ENCODE measurements at regions not wholly inside any gene's neighbourhood (a gene's known extent, or its start where the extent isn't known, plus 50 kb on each side); places are given as distances from the start of the nearest gene placed in this dataset.

DNA sequence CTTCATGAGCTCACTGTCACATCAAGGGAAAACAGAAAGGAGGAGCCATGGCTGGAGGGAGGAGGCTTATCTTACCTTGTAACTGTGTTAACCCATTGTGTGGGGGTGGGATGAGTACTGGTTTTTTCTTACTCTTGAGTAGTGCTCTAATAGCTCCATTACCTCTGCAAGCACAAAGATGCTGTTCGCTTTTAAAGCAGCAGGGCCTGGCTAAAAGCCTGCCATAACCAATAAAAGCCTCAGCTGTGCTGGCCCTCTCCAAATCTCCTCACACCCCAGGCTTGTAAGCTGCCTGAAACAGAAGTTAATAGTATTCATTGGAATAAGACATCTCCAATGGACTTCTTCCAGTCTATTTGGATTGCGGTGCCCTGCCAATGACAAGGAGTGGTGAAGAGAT lies 544.1 kb downstream of the TUSC7 start:
- no peak for ATAC-seq
- TF ChIP-seq POU6F1 (CRISPR knock-in tag; IDR thresholded peaks at IDR 0.05; ENCODE audit: borderline replicate concordance, low read depth) (no peak), CSDC2 (CRISPR knock-in tag; IDR thresholded peaks at IDR 0.05) (no peak), ESRRG (CRISPR knock-in tag; IDR thresholded peaks at IDR 0.05) (no peak), PPARA (CRISPR knock-in tag; IDR thresholded peaks at IDR 0.05; ENCODE audit: borderline replicate concordance) (no peak), TOX (CRISPR knock-in tag; IDR thresholded peaks at IDR 0.05; ENCODE audit: borderline replicate concordance) (no peak), ZC3H10 (CRISPR knock-in tag; IDR thresholded peaks at IDR 0.05) (no peak), CREB5 (CRISPR knock-in tag; IDR thresholded peaks at IDR 0.05; ENCODE audit: low read depth) (no peak), ARNTL (CRISPR knock-in tag; IDR thresholded peaks at IDR 0.05; ENCODE audit: borderline replicate concordance, low read depth) (no peak), ZNF70 (CRISPR knock-in tag; IDR thresholded peaks at IDR 0.05) (no peak), ZNF8 (CRISPR knock-in tag; IDR thresholded peaks at IDR 0.05) (no peak), TSHZ2 (CRISPR knock-in tag; IDR thresholded peaks at IDR 0.05) (no peak), CSRNP3 (CRISPR knock-in tag; IDR thresholded peaks at IDR 0.05) (no peak), ZFP30 (CRISPR knock-in tag; IDR thresholded peaks at IDR 0.05) (no peak), ZNF565 (CRISPR knock-in tag; conservative IDR thresholded peaks at IDR 0.05; ENCODE audit: low read depth) (no peak)

DNA sequence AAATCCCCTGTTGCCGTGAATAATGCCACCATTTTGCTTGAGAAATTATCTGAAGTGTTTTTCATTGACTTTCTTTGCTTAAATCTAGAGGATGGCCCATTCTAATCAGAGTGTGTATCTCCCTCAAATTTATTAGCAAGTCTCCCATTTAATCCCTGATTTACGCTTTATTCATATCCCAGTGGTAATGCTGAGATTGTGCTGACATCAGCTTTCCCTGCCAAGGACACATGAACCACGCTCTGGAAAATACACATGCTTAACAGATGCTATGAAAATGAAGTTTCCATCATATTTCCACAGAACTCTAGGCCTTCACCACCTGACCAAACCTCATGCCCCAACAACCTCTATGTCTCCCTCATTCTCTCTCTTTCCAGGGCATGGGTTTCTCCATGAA lies 545.4 kb downstream of the TUSC7 start:
- TF ChIP-seq OSR1 (CRISPR knock-in tag; IDR thresholded peaks at IDR 0.05) = no peak
- TF ChIP-seq TSHZ2 (CRISPR knock-in tag; IDR thresholded peaks at IDR 0.05) = no peak
- no peak for TF ChIP-seq ISL1 (CRISPR knock-in tag; IDR thresholded peaks at IDR 0.05)
- TF ChIP-seq BACH2 (CRISPR knock-in tag; IDR thresholded peaks at IDR 0.05; ENCODE audit: borderline replicate concordance) = no peak
- TF ChIP-seq CREB5 (CRISPR knock-in tag; IDR thresholded peaks at IDR 0.05; ENCODE audit: low read depth) = no peak
- no peak for TF ChIP-seq RARB (CRISPR knock-in tag; IDR thresholded peaks at IDR 0.05)
- TF ChIP-seq ZFP30 (CRISPR knock-in tag; IDR thresholded peaks at IDR 0.05) = no peak
- TF ChIP-seq CSRNP3 (CRISPR knock-in tag; IDR thresholded peaks at IDR 0.05) = no peak
- no peak for TF ChIP-seq ZNF70 (CRISPR knock-in tag; IDR thresholded peaks at IDR 0.05)
- TF ChIP-seq GLIS3 (CRISPR knock-in tag; IDR thresholded peaks at IDR 0.05) = no peak
- TF ChIP-seq ZC3H10 (CRISPR knock-in tag; IDR thresholded peaks at IDR 0.05) = no peak
- TF ChIP-seq ESRRG (CRISPR knock-in tag; IDR thresholded peaks at IDR 0.05) = no peak
- no peak for TF ChIP-seq SNAI2 (CRISPR knock-in tag; IDR thresholded peaks at IDR 0.05)
- no peak for TF ChIP-seq ARNTL (CRISPR knock-in tag; IDR thresholded peaks at IDR 0.05; ENCODE audit: borderline replicate concordance, low read depth)
- TF ChIP-seq ZNF8 (CRISPR knock-in tag; IDR thresholded peaks at IDR 0.05) = no peak
- TF ChIP-seq TCF4 (CRISPR knock-in tag; IDR thresholded peaks at IDR 0.05; ENCODE audit: borderline replicate concordance) = no peak

More for the DNA sequence above, 545.4 kb downstream of the TUSC7 start:
- ATAC-seq = no peak

All from SK-N-SH treated with all-trans-retinoic acid at 6 μM for 48 hours (cell line).